Spleen (tissue), 11 donors: ENCODE measurements at regions not wholly inside any gene's neighbourhood (a gene's known extent, or its start where the extent isn't known, plus 50 kb on each side); places are given as distances from the start of the nearest gene placed in this dataset.

Experiments used
- DNase-seq: peaks from one replicate; pipeline ENCODE4 v3.0.0-alpha.2; 2020
- H3K27ac ChIP-seq, 8 donors: fragments of 200-600 bp; sonication (generic) in 7 of 8; 1 replicate in 4 of 8; 2 replicates in 4 of 8; pipeline versions ENCODE4 v1.5.0 to v1.8.0; 2016 to 2021; ENCODE audit warnings: inconsistent platforms in 4 of 8, mild to moderate bottlenecking in 4 of 8, moderate library complexity in 1 of 8
- H3K27me3 ChIP-seq, 7 donors: fragments of 200-600 bp; sonication (generic) in 6 of 7; replicated peaks in 1 of 7; 1 replicate in 4 of 7; 2 replicates in 3 of 7; pipeline versions ENCODE4 v1.5.0 to v1.8.0; 2016 to 2021; ENCODE audit warnings: inconsistent platforms in 3 of 7, mild to moderate bottlenecking in 1 of 7
- H3K36me3 ChIP-seq, 6 donors: fragments of 200-600 bp; sonication (generic) in 5 of 6; 1 replicate in 4 of 6; 2 replicates in 2 of 6; pipeline versions ENCODE4 v1.5.0 to v1.8.0; 2016 to 2021; ENCODE audit warnings: inconsistent platforms in 2 of 6
- H3K4me1 ChIP-seq, 6 donors: fragments of 200-600 bp; sonication (generic) in 5 of 6; 1 replicate in 3 of 6; 2 replicates in 3 of 6; pipeline versions ENCODE4 v1.5.0 to v1.8.0; 2016 to 2021; ENCODE audit warnings: inconsistent platforms in 3 of 6
- H3K4me3 ChIP-seq, 8 donors: fragments of 200-600 bp; sonication (generic) in 7 of 8; 1 replicate in 4 of 8; 2 replicates in 4 of 8; pipeline versions ENCODE4 v1.5.0 to v1.8.0; 2016 to 2021; ENCODE audit warnings: inconsistent platforms in 4 of 8, mild to moderate bottlenecking in 4 of 8, moderate library complexity in 2 of 8
- H3K9me3 ChIP-seq, 8 donors: fragments of 200-600 bp; sonication (generic) in 7 of 8; 1 replicate in 4 of 8; 2 replicates in 4 of 8; pipeline versions ENCODE4 v1.5.0 to v1.8.0; 2016 to 2021; ENCODE audit warnings: inconsistent platforms in 4 of 8
- CTCF ChIP-seq, 11 experiments: fragments of 200-600 bp in 7 of 11; fragments of 450-650 bp in 4 of 11; sonication (generic) in 4 of 11; IDR thresholded peaks in 8 of 11; conservative IDR thresholded peaks in 3 of 11; 1 replicate in 7 of 11; 2 replicates in 4 of 11; pipeline versions ENCODE4 v1.4.0 to v1.8.0; 2016 to 2021; ENCODE audit warnings: antibody characterized with exemption in 11 of 11, inconsistent platforms in 4 of 11, mild to moderate bottlenecking in 1 of 11
- POLR2A ChIP-seq, 3 donors: fragments of 450-650 bp; IDR thresholded peaks; one replicate each; pipeline ENCODE4 v1.5.1; 2017; ENCODE audit warnings: antibody characterized with exemption in 3 of 3, mild to moderate bottlenecking in 1 of 3
- POLR2AphosphoS5 ChIP-seq, 3 donors: sonication (generic); formaldehyde crosslinking; IDR thresholded peaks; one replicate each; pipeline ENCODE4 v1.5.1; 2017; ENCODE audit warnings: antibody characterized with exemption in 3 of 3
- whole genome bisulfite sequencing, 5 donors: extraction: QIAGEN DNeasy Blood & Tissue Kit in 3 of 5; methylation state at CpG; one replicate each; pipeline versions ENCODE4 v1.1.5 to v1.1.7; 2013 to 2018; 5-methylcytosine and 5-hydroxymethylcytosine counted together
- intact Hi-C: fragments of 100-400 bp; cut with DNase I; formaldehyde crosslinking; loops from one replicate; pipeline ENCODE4 v1.15.0; 2023; ENCODE audit warnings: low total_unique reads
- donor health status: healthy with polysubstance abuse.
- donor health status: DM: no; HTN: no; CAD: no; lungs with moderate emphysema.
- donor health status: DM: no; HTN: no; CAD: no.
- donor health status: Bipolar disorder and iron deficiency.
- donor health status: healthy.
- donor health status: DM: no; HTN: no; CAD: no.
- donor health status: DM: yes; HTN: yes; CAD: no.

DNA sequence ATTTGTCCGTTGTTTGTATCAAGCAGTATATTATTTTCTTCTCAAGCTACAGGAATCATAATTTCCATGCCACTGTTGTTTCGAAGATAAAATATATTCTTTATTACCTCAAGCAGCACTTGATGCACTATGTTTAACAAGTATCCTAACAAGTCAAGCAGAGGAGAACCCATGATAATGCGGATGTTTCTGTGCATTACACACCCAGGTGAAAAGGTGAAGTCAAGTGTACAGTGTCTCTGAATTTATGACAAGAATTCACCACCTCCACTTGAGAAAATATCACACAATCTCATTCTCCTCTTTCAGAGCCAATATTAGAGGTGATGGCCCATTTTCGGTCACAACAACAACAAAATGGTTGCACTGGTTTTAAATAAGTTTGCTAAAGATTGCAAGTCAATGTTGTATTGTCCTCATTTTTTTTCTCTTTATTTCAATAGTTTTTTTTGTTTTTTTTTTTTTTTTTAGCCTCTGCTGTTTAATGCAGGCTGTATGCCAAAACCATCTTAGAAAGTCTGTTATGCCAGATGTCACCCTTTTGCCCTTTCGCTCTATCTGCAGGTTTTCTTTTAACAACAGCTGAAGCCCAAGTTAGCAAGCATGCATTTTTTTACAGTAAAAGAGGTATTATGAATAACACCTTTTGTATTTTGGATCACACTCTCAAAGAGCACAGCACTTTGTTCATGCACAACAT lies 568.7 kb upstream of the LRRN3 start:
- H3K36me3 ChIP-seq = no peaks in the 10 kb centered on the region
- H3K27me3 ChIP-seq = no peaks in the 10 kb centered on the region
- H3K4me1 ChIP-seq = no peaks in the 10 kb centered on the region
- H3K27ac ChIP-seq = no peak overlapping the region
- DNase-seq = no peak
- WGBS, 5 donors = 77 to 85% (median 78%) methylated on average over 5 of the region's 5 CpGs
- TF ChIP-seq POLR2AphosphoS5 (IDR thresholded peaks at IDR 0.05) (no peak), CTCF (IDR thresholded peaks at IDR 0.05 in 8 of 11, conservative IDR thresholded peaks at IDR 0.05 in 3 of 11) (no peak), POLR2A (IDR thresholded peaks at IDR 0.05) (no peak)
- intact Hi-C loops = no loop called here
- peaks cover 0 to 17% (median 0%) of the 10 kb centered on the region in 8 donors for H3K9me3 ChIP-seq
- no peak overlapping the region for H3K4me3 ChIP-seq

GRCh38 chr7:110522761-110523200 lies 568.1 kb upstream of the LRRN3 start:
- DNase-seq = no peak
- 69 to 85% (median 77%) methylated on average over 3 of the region's 3 CpGs for WGBS, 5 donors

DNA sequence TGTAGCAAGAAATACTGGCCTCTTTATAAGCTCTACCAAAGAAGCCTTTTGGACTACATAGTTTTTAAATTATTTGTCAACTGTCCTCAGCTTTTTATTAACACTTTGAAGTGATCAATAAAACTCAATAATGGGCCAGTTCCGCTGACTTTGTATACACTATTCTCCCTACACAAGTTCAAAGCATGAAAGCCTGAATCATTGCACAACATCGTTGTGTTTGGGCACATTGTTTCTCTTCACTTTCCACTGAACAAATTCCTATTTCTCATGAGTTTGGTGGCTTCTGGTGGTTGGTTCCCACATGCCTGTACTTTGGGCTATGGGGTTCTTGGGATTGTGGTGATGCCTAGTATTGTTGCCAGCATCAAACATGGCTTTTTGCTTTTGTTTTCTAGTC lies 561.8 kb upstream of the LRRN3 start:
- Histone ChIP-seq H3K4me1 (no peaks in the 10 kb centered on the region), H3K27me3 (no peaks in the 10 kb centered on the region), H3K4me3 (no peak overlapping the region), H3K27ac (no peak overlapping the region), H3K36me3 (no peaks in the 10 kb centered on the region), H3K9me3 (no peaks in the 10 kb centered on the region)
- TF ChIP-seq POLR2AphosphoS5 (IDR thresholded peaks at IDR 0.05) (no peak), CTCF (IDR thresholded peaks at IDR 0.05 in 8 of 11, conservative IDR thresholded peaks at IDR 0.05 in 3 of 11) (no peak), POLR2A (IDR thresholded peaks at IDR 0.05) (no peak)
- DNase-seq = no peak
- intact Hi-C loops = no loop called here
- 83 to 95% (median 91%) methylated on average over 2 of the region's 2 CpGs for WGBS, 5 donors

More at GRCh38 chr7:110522761-110523200, 568.1 kb upstream of the LRRN3 start:
- TF ChIP-seq POLR2AphosphoS5 (IDR thresholded peaks at IDR 0.05) (no peak), POLR2A (IDR thresholded peaks at IDR 0.05) (no peak), CTCF (IDR thresholded peaks at IDR 0.05 in 8 of 11, conservative IDR thresholded peaks at IDR 0.05 in 3 of 11) (no peak)
- H3K27ac ChIP-seq = no peak overlapping the region
- H3K4me3 ChIP-seq = no peak overlapping the region
- no peaks in the 10 kb centered on the region for H3K4me1 ChIP-seq
- intact Hi-C loops = no loop called here
- H3K9me3 ChIP-seq = peaks cover 0 to 17% (median 0%) of the 10 kb centered on the region in 8 donors
- no peaks in the 10 kb centered on the region for H3K36me3 ChIP-seq
- no peaks in the 10 kb centered on the region for H3K27me3 ChIP-seq

DNA sequence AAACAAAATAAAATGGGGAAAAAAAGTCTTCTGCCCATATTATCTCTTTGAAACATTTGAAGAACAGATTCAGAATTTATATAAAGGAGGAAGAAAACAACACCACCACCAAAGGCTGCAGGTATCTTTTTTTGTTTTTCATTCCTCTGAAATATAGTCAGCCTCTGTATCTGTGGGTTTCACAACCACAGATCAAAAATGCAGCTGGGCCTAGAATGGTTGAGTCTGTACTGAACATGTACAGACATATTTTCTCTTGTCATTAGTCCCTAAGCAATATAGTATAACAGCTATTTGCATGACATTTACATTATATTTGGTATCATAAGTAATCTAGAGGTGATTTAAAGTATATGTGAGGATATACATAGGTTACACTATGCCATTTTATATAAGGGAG lies 559.7 kb upstream of the LRRN3 start:
- TF ChIP-seq POLR2AphosphoS5 (IDR thresholded peaks at IDR 0.05) = no peak
- no peak for TF ChIP-seq CTCF (IDR thresholded peaks at IDR 0.05 in 8 of 11, conservative IDR thresholded peaks at IDR 0.05 in 3 of 11)
- TF ChIP-seq POLR2A (IDR thresholded peaks at IDR 0.05) = no peak
- no peaks in the 10 kb centered on the region for H3K4me1 ChIP-seq
- no peak overlapping the region for H3K27ac ChIP-seq
- H3K27me3 ChIP-seq = no peaks in the 10 kb centered on the region
- no peaks in the 10 kb centered on the region for H3K36me3 ChIP-seq
- intact Hi-C loops = no loop called here
- H3K9me3 ChIP-seq = no peaks in the 10 kb centered on the region
- no peak overlapping the region for H3K4me3 ChIP-seq
- no peak for DNase-seq
